ENCODE measurements at regions not wholly inside any gene's neighbourhood (a gene's known extent, or its start where the extent isn't known, plus 50 kb on each side); places are given as distances from the start of the nearest gene placed in this dataset.

- no peak for TF ChIP-seq CTCF (IDR thresholded peaks at IDR 0.05; ENCODE audit: extremely low read depth, missing control alignments)
- DNase-seq (ENCODE audit: low spot score): no peak
These were observed 735.8 kb downstream of the ZPLD1 start for GRCh38 chr3:103170651-103171050.

GRCh38 chr3:103173940-103174339 is 739.1 kb downstream of the ZPLD1 start:
- TF ChIP-seq CTCF (IDR thresholded peaks at IDR 0.05; ENCODE audit: extremely low read depth, missing control alignments): no peak
- DNase-seq (ENCODE audit: low spot score): no peak

DNA sequence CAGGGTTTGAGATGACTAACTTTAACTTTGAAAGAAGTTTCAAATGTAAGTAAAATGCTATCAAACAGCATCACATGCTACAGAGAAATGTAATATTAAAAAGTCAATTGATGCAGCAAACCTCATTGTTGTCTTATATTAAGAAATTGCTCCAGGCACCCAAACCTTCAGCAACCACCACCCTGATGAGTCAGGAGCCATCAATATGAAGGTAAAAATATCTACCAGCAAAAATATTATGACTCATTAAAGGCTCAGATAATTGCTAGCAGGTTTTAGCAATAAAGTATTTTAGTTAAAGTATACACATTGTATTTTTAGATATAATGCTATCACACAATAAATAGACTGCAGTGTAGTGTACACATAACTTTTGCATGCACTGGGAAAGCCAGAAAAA is 746.3 kb downstream of the ZPLD1 start:
- no peak for TF ChIP-seq CTCF (IDR thresholded peaks at IDR 0.05; ENCODE audit: extremely low read depth, missing control alignments)
- no peak for DNase-seq (ENCODE audit: low spot score)

DNA sequence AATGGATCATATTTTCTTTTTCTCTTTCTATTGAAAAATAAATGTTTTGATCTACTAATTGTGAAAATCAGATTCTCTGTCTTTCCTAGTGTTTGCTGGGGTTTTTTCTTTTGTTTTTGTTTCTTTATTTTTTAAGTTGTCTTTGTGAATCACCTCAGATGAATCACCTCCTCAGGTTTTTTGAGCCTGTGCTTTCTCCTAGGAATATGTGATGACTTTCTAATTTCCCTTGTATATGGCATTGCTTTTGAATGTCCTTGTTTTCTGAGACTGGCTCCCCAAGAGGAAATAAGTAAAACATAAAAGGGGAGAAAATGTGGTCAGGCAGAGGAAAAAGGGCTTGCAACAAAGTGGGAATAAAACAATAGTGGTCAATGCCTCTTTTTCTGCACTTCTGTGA is 750.0 kb downstream of the ZPLD1 start:
- no peak for DNase-seq (ENCODE audit: low spot score)
- TF ChIP-seq CTCF (IDR thresholded peaks at IDR 0.05; ENCODE audit: extremely low read depth, missing control alignments): no peak

- no peak for TF ChIP-seq CTCF (IDR thresholded peaks at IDR 0.05; ENCODE audit: extremely low read depth, missing control alignments)
- no peak for DNase-seq (ENCODE audit: low spot score)
These were observed 755.1 kb downstream of the ZPLD1 start for GRCh38 chr3:103189941-103190340.

GRCh38 chr3:103195216-103195615 is 760.4 kb downstream of the ZPLD1 start:
- DNase-seq (ENCODE audit: low spot score): no peak
- TF ChIP-seq CTCF (IDR thresholded peaks at IDR 0.05; ENCODE audit: extremely low read depth, missing control alignments): no peak

- no peak for TF ChIP-seq CTCF (IDR thresholded peaks at IDR 0.05; ENCODE audit: extremely low read depth, missing control alignments)
- no peak for DNase-seq (ENCODE audit: low spot score)
These were observed 768.6 kb downstream of the ZPLD1 start for GRCh38 chr3:103203441-103203840.

All from GM20000 (cell line).